ENCODE measurements at regions not wholly inside any gene's neighbourhood (a gene's known extent, or its start where the extent isn't known, plus 50 kb on each side); places are given as distances from the start of the nearest gene placed in this dataset.

DNA sequence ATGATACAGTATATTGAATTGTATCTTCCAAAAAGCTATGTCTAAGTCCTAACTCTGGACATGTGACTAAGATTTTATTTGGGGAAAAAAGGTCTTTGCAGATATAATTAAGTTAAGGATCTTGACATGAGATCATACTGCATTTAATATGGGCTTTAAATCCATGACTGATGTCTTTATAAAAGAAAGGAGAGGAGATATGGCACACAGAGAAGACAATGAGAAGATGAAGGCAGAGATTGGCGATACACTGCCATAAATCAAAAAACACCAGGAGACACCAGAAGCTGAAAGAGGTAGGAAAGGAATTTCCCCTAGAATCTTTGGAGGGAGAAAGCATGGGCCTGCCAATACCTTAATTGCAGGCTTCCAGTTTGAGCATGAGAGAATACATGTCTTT is 1450.2 kb downstream of the HACE1 start:
- Histone ChIP-seq H3K27ac (ENCODE audit: extremely low read depth, low read depth, low read length) (no peak overlapping the region), H2AFZ (ENCODE audit: low read depth, low read length) (no peak overlapping the region), H3K9ac (ENCODE audit: insufficient read depth in 1 of 2, low read depth in 2 of 2, low read length in 2 of 2) (no peak overlapping the region), H3K4me1 (replicated peaks in 1 of 2; ENCODE audit: control insufficient read depth in 2 of 2, insufficient read depth in 2 of 2, low read length in 2 of 2) (no peaks in the 10 kb centered on the region), H3K9me1 (ENCODE audit: control insufficient read depth, insufficient read depth, low read length) (no peaks in the 10 kb centered on the region), H3K4me2 (ENCODE audit: insufficient read depth, low read length) (no peak overlapping the region), H3K9me3 (replicated peaks; ENCODE audit: control insufficient read depth, insufficient read depth, low read depth, low read length) (no peaks in the 10 kb centered on the region), H4K20me1 (replicated peaks; ENCODE audit: control insufficient read depth, insufficient read depth, low read length) (no peaks in the 10 kb centered on the region), H3K36me3 (ENCODE audit: control insufficient read depth, insufficient read depth, low read length) (no peaks in the 10 kb centered on the region), H3K79me2 (ENCODE audit: control insufficient read depth, insufficient read depth, low read length) (no peaks in the 10 kb centered on the region), H3K27me3 (ENCODE audit: control insufficient read depth in 2 of 2, insufficient read depth in 2 of 2, low read length in 2 of 2) (no peaks in the 10 kb centered on the region), H3K4me3 (no peak overlapping the region)
- TF ChIP-seq EZH2 (IDR thresholded peaks at IDR 0.05; ENCODE audit: borderline replicate concordance, low read depth, low read length) (no peak), CLOCK (CRISPR knock-in tag; IDR thresholded peaks at IDR 0.05; ENCODE audit: borderline replicate concordance) (no peak), HNRNPL (IDR thresholded peaks at IDR 0.05; ENCODE audit: low read depth, low read length) (no peak), ZFP1 (CRISPR knock-in tag; IDR thresholded peaks at IDR 0.05) (no peak), POLR3G (IDR thresholded peaks at IDR 0.05; ENCODE audit: extremely low read depth, insufficient read length, insufficient replicate concordance) (no peak), KHSRP (IDR thresholded peaks at IDR 0.05) (no peak), ZNF785 (CRISPR knock-in tag; IDR thresholded peaks at IDR 0.05) (no peak), POLR2A (conservative IDR thresholded peaks at IDR 0.05) (no peak), ZNF830 (CRISPR knock-in tag; IDR thresholded peaks at IDR 0.05) (no peak), BRF1 (IDR thresholded peaks at IDR 0.05; ENCODE audit: borderline replicate concordance, extremely low read depth, insufficient read length) (no peak)
- FAIRE-seq (no peak), ATAC-seq (no peak), DNase-seq (ENCODE audit: extremely low read depth in 1 of 4, low spot score in 3 of 4) (no peak)
- in situ Hi-C loops (cut with MboI) (no loop called here), intact Hi-C loops (cut with micrococcal nuclease) (no loop called here)
- POLR2A ChIA-PET: no interaction called here
- CTCF ChIA-PET (ENCODE audit: low intra/inter-chr PET ratio): no interaction called here
- 0% methylated on average over 1 of the region's 1 CpG for WGBS (ENCODE audit: insufficient coverage, low coverage, missing lambda C conversion rate)
- no TSS peak for BruUV-seq (replicated peaks)
